ENCODE measurements at regions not wholly inside any gene's neighbourhood (a gene's known extent, or its start where the extent isn't known, plus 50 kb on each side); places are given as distances from the start of the nearest gene placed in this dataset.
"Not testable (repeated sequence)": the region's sequence is repeated elsewhere in the genome, so short reads cannot be mapped to it uniquely, and the experiment has no call there.

- no peak for TF ChIP-seq MEF2A (IDR thresholded peaks at IDR 0.05; ENCODE audit: insufficient read depth, low read depth, low read length)
These were observed 56.0 kb upstream of the MITF start (continued) for GRCh38 chr3:69683082-69683806.

- DNase-seq (ENCODE audit: low read depth, low spot score); H3K9me3 ChIP-seq (replicated peaks; ENCODE audit: control insufficient read depth, insufficient read depth, low read length); H3K4me3 ChIP-seq; H3K27me3 ChIP-seq (replicated peaks in 1 of 2; ENCODE audit: control insufficient read depth in 2 of 2, insufficient read depth in 2 of 2, low read length in 1 of 2); H4K20me1 ChIP-seq (ENCODE audit: control insufficient read depth, insufficient read depth); H3K36me3 ChIP-seq (ENCODE audit: control insufficient read depth in 2 of 2, insufficient read depth in 2 of 2, low read length in 1 of 2); intact Hi-C loops (cut with micrococcal nuclease; ENCODE audit: unreplicated experiment); H3K4me1 ChIP-seq (ENCODE audit: control insufficient read depth, insufficient read depth, low read length); H2AFZ ChIP-seq (ENCODE audit: control insufficient read depth, low read depth, low read length); POLR2A ChIA-PET; BruUV-seq (replicated peaks); FAIRE-seq; H3K27ac ChIP-seq (ENCODE audit: control insufficient read depth, insufficient read depth); H3K79me2 ChIP-seq (ENCODE audit: control insufficient read depth, insufficient read depth, low read length); H3K4me2 ChIP-seq (ENCODE audit: control insufficient read depth, insufficient read depth); RAD21 ChIA-PET (ENCODE audit: unreplicated experiment); ATAC-seq; H3K9ac ChIP-seq (ENCODE audit: control insufficient read depth, insufficient read depth, low read length): not testable (repeated sequence)
- ChIA-PET CTCF (interaction anchor here (0.6 kb wide), 1 partner anchor 115 kb away, joined by 3 read pairs; no protein-coding TSS in a partner anchor), SMC1A (ENCODE audit: uncharacterized antibody, unreplicated experiment) (interaction anchor here (1.3 kb wide), 1 partner anchor 11 kb away, joined by 4 read pairs; no protein-coding TSS in a partner anchor)
- WGBS (ENCODE audit: insufficient coverage, insufficient replicate concordance, low lambda C conversion rate, missing lambda C conversion rate): 60% methylated on average over 16 of the region's 30 CpGs
- in situ Hi-C loops (cut with MboI): loop anchor here (10.0 kb wide), 2 partner anchors 523 to 553 kb away; partner anchors contain the start of gene LMOD3
These were observed 61.8 kb upstream of the MITF start for GRCh38 chr3:69677456-69677855.

GRCh38 chr3:69675786-69676530 lies 63.3 kb upstream of the MITF start:
- RAD21 ChIA-PET (ENCODE audit: unreplicated experiment): no interaction called here
- H4K20me1 ChIP-seq (ENCODE audit: control insufficient read depth, insufficient read depth): no peaks in the 10 kb centered on the region
- 31% methylated on average over 6 of the region's 6 CpGs for WGBS (ENCODE audit: insufficient coverage, insufficient replicate concordance, low lambda C conversion rate, missing lambda C conversion rate)
- TF ChIP-seq ZNF274 (IDR thresholded peaks at IDR 0.05; ENCODE audit: insufficient read depth, insufficient read length): no peak
- no peak for TF ChIP-seq CREB1 (IDR thresholded peaks at IDR 0.05; ENCODE audit: low read depth)
- no peak for TF ChIP-seq RELB (IDR thresholded peaks at IDR 0.05; ENCODE audit: low read depth)
- no peak for TF ChIP-seq IRF3 (IDR thresholded peaks at IDR 0.05)
- TF ChIP-seq NBN (IDR thresholded peaks at IDR 0.05): no peak
- TF ChIP-seq MTA3 (IDR thresholded peaks at IDR 0.05; ENCODE audit: borderline replicate concordance, low read length): no peak
- TF ChIP-seq MTA2 (IDR thresholded peaks at IDR 0.05; ENCODE audit: low read depth): no peak
- no peak for TF ChIP-seq PAX8 (IDR thresholded peaks at IDR 0.05)
- no peak for TF ChIP-seq HSF1 (IDR thresholded peaks at IDR 0.05; ENCODE audit: low read depth, low read length)

More at GRCh38 chr3:69675786-69676530, 63.3 kb upstream of the MITF start:
- Histone ChIP-seq H3K27ac (ENCODE audit: control insufficient read depth, insufficient read depth) (no peak overlapping the region), H3K36me3 (ENCODE audit: control insufficient read depth in 2 of 2, insufficient read depth in 2 of 2, low read length in 1 of 2) (no peaks in the 10 kb centered on the region), H2AFZ (ENCODE audit: control insufficient read depth, low read depth, low read length) (no peak overlapping the region), H3K27me3 (replicated peaks in 1 of 2; ENCODE audit: control insufficient read depth in 2 of 2, insufficient read depth in 2 of 2, low read length in 1 of 2) (no peaks in the 10 kb centered on the region), H3K9me3 (replicated peaks; ENCODE audit: control insufficient read depth, insufficient read depth, low read length) (no peaks in the 10 kb centered on the region), H3K4me1 (ENCODE audit: control insufficient read depth, insufficient read depth, low read length) (no peaks in the 10 kb centered on the region), H3K4me3 (no peak overlapping the region), H3K9ac (ENCODE audit: control insufficient read depth, insufficient read depth, low read length) (no peak overlapping the region), H3K79me2 (ENCODE audit: control insufficient read depth, insufficient read depth, low read length) (no peaks in the 10 kb centered on the region), H3K4me2 (ENCODE audit: control insufficient read depth, insufficient read depth) (no peak overlapping the region)
- SMC1A ChIA-PET (ENCODE audit: uncharacterized antibody, unreplicated experiment): interaction anchor here (0.9 to 1.2 kb wide), 2 partner anchors 120 to 223 kb away, joined by 3 read pairs; no protein-coding TSS in a partner anchor
- no peak for DNase-seq (ENCODE audit: low read depth, low spot score)
- CTCF ChIA-PET: interaction anchor here (0.7 to 1.2 kb wide), 2 partner anchors 514 to 1447 kb away, joined by 3 to 6 read pairs; no protein-coding TSS in a partner anchor
- FAIRE-seq: no peak
- no peak for ATAC-seq
- no TSS peak for BruUV-seq (replicated peaks)
- in situ Hi-C loops (cut with MboI): loop anchor here (10.0 kb wide), 2 partner anchors 521 to 551 kb away; partner anchors contain the start of gene LMOD3
- intact Hi-C loops (cut with micrococcal nuclease; ENCODE audit: unreplicated experiment): no loop called here
- POLR2A ChIA-PET: interaction anchor here (0.6 kb wide), 1 partner anchor 309 kb away, joined by 4 read pairs; no protein-coding TSS in a partner anchor
